PC-3 (cell line): ENCODE measurements at regions not wholly inside any gene's neighbourhood (a gene's known extent, or its start where the extent isn't known, plus 50 kb on each side); places are given as distances from the start of the nearest gene placed in this dataset.

ENCODE experiments used
- CTCF ChIP-seq: fragments of 300-600 bp; sonication (generic); conservative IDR thresholded peaks from 2 replicates; pipeline ENCODE4 v1.5.1; 2017; ENCODE audit warnings: antibody characterized with exemption, low read depth, mild to moderate bottlenecking, low read length
- EZH2 ChIP-seq: fragments of 300-600 bp; sonication (generic); IDR thresholded peaks from one replicate; pipeline ENCODE4 v1.6.1; 2017; ENCODE audit warnings: antibody characterized with exemption, mild to moderate bottlenecking, low read length; ENCODE audit not compliant: unreplicated experiment
- EZH2phosphoT487 ChIP-seq: fragments of 300-600 bp; sonication (generic); IDR thresholded peaks from 2 replicates; pipeline ENCODE4 v1.6.1; 2018; ENCODE audit warnings: mild to moderate bottlenecking, antibody characterized with exemption, low read length, borderline replicate concordance

- TF ChIP-seq CTCF (no peak), EZH2 (no peak), EZH2phosphoT487 (no peak)
These were observed 680.6 kb upstream of the C16orf82 start for GRCh38 chr16:26386096-26386495.
